Transverse colon (tissue), 4 donors: ENCODE measurements at regions not wholly inside any gene's neighbourhood (a gene's known extent, or its start where the extent isn't known, plus 50 kb on each side); places are given as distances from the start of the nearest gene placed in this dataset.

Source experiments
- DNase-seq: peaks from one replicate; pipeline ENCODE4 v3.0.0-alpha.2; 2019
- H3K27ac ChIP-seq, 4 donors: fragments of 200-600 bp; sonication (generic); 2 replicates each; pipeline ENCODE4 v1.5.1; 2016 to 2018; ENCODE audit warnings: inconsistent platforms in 4 of 4
- H3K27me3 ChIP-seq: fragments of 200-600 bp; sonication (generic); 2 replicates; pipeline ENCODE4 v1.5.1; 2017; ENCODE audit warnings: inconsistent platforms
- H3K36me3 ChIP-seq, 4 donors: fragments of 200-600 bp; sonication (generic); 2 replicates each; pipeline ENCODE4 v1.5.1; 2017 to 2019; ENCODE audit warnings: inconsistent platforms in 4 of 4
- H3K4me1 ChIP-seq, 4 donors: fragments of 200-600 bp; sonication (generic); 2 replicates each; pipeline ENCODE4 v1.5.1; 2017 to 2020; ENCODE audit warnings: inconsistent platforms in 4 of 4
- H3K4me3 ChIP-seq, 4 donors: fragments of 200-600 bp; sonication (generic); 1 replicate in 1 of 4; 2 replicates in 3 of 4; pipeline versions ENCODE4 v1.5.1 to v1.6.1; 2017 to 2019; ENCODE audit warnings: inconsistent platforms in 4 of 4
- H3K9me3 ChIP-seq, 2 donors: fragments of 200-600 bp; sonication (generic); 2 replicates each; pipeline ENCODE4 v1.5.1; 2017 to 2019; ENCODE audit warnings: inconsistent platforms in 2 of 2
- CTCF ChIP-seq, 5 experiments: fragments of 200-600 bp in 3 of 5; fragments of 450-650 bp in 2 of 5; sonication (generic) in 3 of 5; IDR thresholded peaks; 1 replicate in 2 of 5; 2 replicates in 3 of 5; pipeline ENCODE4 v1.5.1; 2016 to 2017; ENCODE audit warnings: antibody characterized with exemption in 5 of 5, inconsistent platforms in 3 of 5, mild to moderate bottlenecking in 2 of 5, moderate library complexity in 1 of 5
- EP300 ChIP-seq: sonication (generic); formaldehyde crosslinking; IDR thresholded peaks from one replicate; pipeline ENCODE4 v1.6.1; 2017; ENCODE audit warnings: antibody characterized with exemption, low read depth
- POLR2A ChIP-seq: fragments of 450-650 bp; IDR thresholded peaks from one replicate; pipeline ENCODE4 v1.6.1; 2016; ENCODE audit warnings: antibody characterized with exemption, mild to moderate bottlenecking, moderate library complexity
- POLR2AphosphoS5 ChIP-seq, 3 donors: sonication (generic); formaldehyde crosslinking; IDR thresholded peaks; one replicate each; pipeline ENCODE4 v1.6.1; 2016; ENCODE audit warnings: antibody characterized with exemption in 3 of 3
- WGBS, 2 donors: methylation state at CpG; one replicate each; pipeline ENCODE4 v1.1.5; 2018; ENCODE audit warnings: low coverage in 1 of 2; 5-methylcytosine and 5-hydroxymethylcytosine counted together
- in situ Hi-C, 4 donors: fragments of 200-750 bp; cut with MboI; loops; one replicate each; pipeline versions ENCODE4 v1.15.0 to v1.15.1; 2017; ENCODE audit warnings: low sequenced_read_pairs in 3 of 4, low pct_ligation_motif_present in 1 of 4, low pct_unique_long_range_greater_than_20kb in 1 of 4
- intact Hi-C: fragments of 100-400 bp; cut with DNase I; formaldehyde crosslinking; loops from one replicate; pipeline ENCODE4 v1.15.1; 2023; ENCODE audit warnings: low total_unique reads

- Histone ChIP-seq H3K36me3 (no peaks in the 10 kb centered on the region), H3K4me1 (peaks cover 0 to 4% (median 0%) of the 10 kb centered on the region in 4 donors), H3K9me3 (no peaks in the 10 kb centered on the region), H3K27me3 (no peaks in the 10 kb centered on the region), H3K27ac (no peak overlapping the region), H3K4me3 (no peak overlapping the region)
- in situ Hi-C loops: no loop called here
- intact Hi-C loops: no loop called here
- TF ChIP-seq CTCF (IDR thresholded peaks at IDR 0.05) (no peak), POLR2AphosphoS5 (IDR thresholded peaks at IDR 0.05) (no peak), EP300 (no peak), POLR2A (no peak)
- 63 to 67% methylated on average over 1 of the region's 1 CpG for WGBS, 2 donors
- DNase-seq: no peak
Observed at GRCh38 chr11:110896358-110896757, 184.1 kb upstream of the ARHGAP20 start.

GRCh38 chr11:110894224-110894623 lies 182.0 kb upstream of the ARHGAP20 start:
- H3K4me1 ChIP-seq: peaks cover 0 to 6% (median 0%) of the 10 kb centered on the region in 4 donors
- 81 to 87% methylated on average over 3 to 4 of the region's 4 CpGs for WGBS, 2 donors
- in situ Hi-C loops: no loop called here
- no peak overlapping the region for H3K4me3 ChIP-seq
- no peak for DNase-seq
- TF ChIP-seq CTCF (IDR thresholded peaks at IDR 0.05) (no peak), POLR2AphosphoS5 (IDR thresholded peaks at IDR 0.05) (no peak), EP300 (no peak), POLR2A (no peak)
- H3K9me3 ChIP-seq: no peaks in the 10 kb centered on the region
- H3K27me3 ChIP-seq: no peaks in the 10 kb centered on the region
- intact Hi-C loops: no loop called here
- H3K36me3 ChIP-seq: no peaks in the 10 kb centered on the region
- H3K27ac ChIP-seq: no peak overlapping the region

DNA sequence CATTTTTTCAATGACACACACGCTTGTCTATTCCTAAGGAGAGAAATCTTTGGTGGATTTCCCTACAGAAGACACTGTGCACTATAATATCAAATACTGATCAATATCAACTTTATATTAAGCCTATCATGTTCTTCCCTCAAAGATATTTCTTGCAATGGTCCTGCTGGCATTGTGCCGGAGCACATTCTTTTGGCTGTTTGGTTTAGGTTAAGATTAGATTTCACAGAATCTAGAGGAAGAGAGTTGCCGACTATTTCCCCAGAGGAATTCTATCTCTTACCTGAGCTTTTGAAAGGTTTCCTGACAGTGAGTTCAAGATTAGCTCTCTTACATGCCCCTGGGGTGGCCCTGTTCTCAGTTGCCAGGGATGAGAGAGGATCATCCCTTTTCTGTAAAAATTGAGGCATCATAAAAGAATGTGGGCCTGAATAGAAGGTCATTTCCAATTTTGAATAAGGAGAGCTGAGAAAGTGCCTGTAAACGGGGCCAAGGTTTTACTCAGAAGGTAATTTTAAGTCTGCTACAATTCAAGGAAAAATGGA lies 180.6 kb upstream of the ARHGAP20 start:
- intact Hi-C loops: no loop called here
- H3K27me3 ChIP-seq: no peaks in the 10 kb centered on the region
- 84 to 86% methylated on average over 2 to 4 of the region's 4 CpGs for WGBS, 2 donors
- no peak for DNase-seq
- TF ChIP-seq POLR2A: no peak
- H3K36me3 ChIP-seq: no peaks in the 10 kb centered on the region
- H3K4me3 ChIP-seq: no peak overlapping the region
- in situ Hi-C loops: no loop called here
- peaks cover 0 to 6% (median 0%) of the 10 kb centered on the region in 4 donors for H3K4me1 ChIP-seq
- no peak overlapping the region for H3K27ac ChIP-seq
- no peaks in the 10 kb centered on the region for H3K9me3 ChIP-seq

DNA sequence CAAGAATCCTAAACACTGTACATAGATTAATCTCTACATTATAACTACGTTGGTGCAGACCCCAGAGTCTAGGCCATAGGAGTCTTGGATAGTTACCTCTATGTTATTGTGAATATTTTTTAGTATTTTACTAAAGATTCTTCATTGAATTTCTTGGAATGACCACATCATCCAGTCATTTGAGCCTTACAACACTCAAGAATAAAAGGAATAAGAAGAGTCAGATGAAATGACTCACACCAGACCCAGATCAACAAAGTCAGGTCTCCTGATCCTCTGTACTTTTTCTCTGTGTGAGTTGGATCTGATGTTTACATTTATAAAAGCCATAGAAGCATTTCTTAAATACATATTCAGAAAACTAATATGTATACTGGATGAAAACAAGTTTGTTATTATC lies 179.2 kb upstream of the ARHGAP20 start:
- no peak for DNase-seq
- H3K4me3 ChIP-seq: no peak overlapping the region
- no peaks in the 10 kb centered on the region for H3K36me3 ChIP-seq
- 50 to 53% methylated on average over 1 of the region's 1 CpG for WGBS, 2 donors
- TF ChIP-seq POLR2AphosphoS5 (IDR thresholded peaks at IDR 0.05) (no peak), POLR2A (no peak), EP300 (no peak), CTCF (IDR thresholded peaks at IDR 0.05) (no peak)
- peaks cover 0 to 6% (median 0%) of the 10 kb centered on the region in 4 donors for H3K4me1 ChIP-seq
- H3K27ac ChIP-seq: no peak overlapping the region
- H3K9me3 ChIP-seq: no peaks in the 10 kb centered on the region
- in situ Hi-C loops: no loop called here
- H3K27me3 ChIP-seq: no peaks in the 10 kb centered on the region
- intact Hi-C loops: no loop called here

DNA sequence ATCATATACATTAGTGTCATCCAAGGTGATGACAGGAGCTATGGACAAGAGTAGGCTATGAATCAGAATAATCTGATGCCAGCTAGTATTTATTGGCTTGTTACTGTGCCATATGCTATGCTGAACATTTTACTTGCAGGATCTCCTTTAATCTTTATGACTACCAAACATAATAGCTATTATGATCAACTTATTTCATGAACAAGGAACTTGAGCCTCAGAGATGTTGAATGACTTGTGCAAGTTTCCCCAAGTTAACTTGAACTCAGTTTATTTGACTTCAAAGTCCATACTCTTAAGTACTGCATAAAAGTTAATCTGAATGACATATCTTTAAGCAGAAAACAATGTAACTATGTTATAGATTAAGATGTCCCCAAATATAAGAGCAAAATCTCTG lies 178.8 kb upstream of the ARHGAP20 start:
- Histone ChIP-seq H3K27ac (no peak overlapping the region), H3K4me3 (no peak overlapping the region), H3K9me3 (no peaks in the 10 kb centered on the region), H3K27me3 (no peaks in the 10 kb centered on the region), H3K4me1 (peaks cover 0 to 6% (median 0%) of the 10 kb centered on the region in 4 donors), H3K36me3 (no peaks in the 10 kb centered on the region)
- no peak for TF ChIP-seq EP300
- no peak for TF ChIP-seq CTCF (IDR thresholded peaks at IDR 0.05)
- TF ChIP-seq POLR2AphosphoS5 (IDR thresholded peaks at IDR 0.05): no peak
- no peak for TF ChIP-seq POLR2A
- DNase-seq: no peak
- in situ Hi-C loops: no loop called here
- intact Hi-C loops: no loop called here
